Mucosa of rectum (tissue), 2 donors: ENCODE measurements at regions not wholly inside any gene's neighbourhood (a gene's known extent, or its start where the extent isn't known, plus 50 kb on each side); places are given as distances from the start of the nearest gene placed in this dataset.

ENCODE experiments used
- H3K27ac ChIP-seq, 2 donors: one replicate each; pipeline ENCODE4 v1.7.0; 2013; ENCODE audit warnings: inconsistent platforms in 2 of 2, low read depth in 2 of 2, low read length in 2 of 2
- H3K27me3 ChIP-seq, 2 donors: one replicate each; pipeline ENCODE4 v1.7.0; 2013; ENCODE audit warnings: low read length in 2 of 2; ENCODE audit not compliant: control insufficient read depth in 2 of 2, insufficient read depth in 2 of 2
- H3K36me3 ChIP-seq, 2 donors: one replicate each; pipeline ENCODE4 v1.7.0; 2013; ENCODE audit warnings: low read length in 2 of 2; ENCODE audit not compliant: control insufficient read depth in 2 of 2, insufficient read depth in 2 of 2
- H3K4me1 ChIP-seq, 2 donors: one replicate each; pipeline ENCODE4 v1.7.0; 2013; ENCODE audit warnings: low read length in 2 of 2, mild to moderate bottlenecking in 1 of 2; ENCODE audit not compliant: control insufficient read depth in 2 of 2, insufficient read depth in 2 of 2
- H3K4me3 ChIP-seq, 2 donors: one replicate each; pipeline ENCODE4 v1.7.0; 2013; ENCODE audit warnings: low read length in 2 of 2
- H3K9ac ChIP-seq, 2 donors: one replicate each; pipeline ENCODE4 v1.7.0; 2013; ENCODE audit warnings: low read length in 2 of 2, low read depth in 1 of 2, mild to moderate bottlenecking in 1 of 2
- H3K9me3 ChIP-seq, 2 donors: one replicate each; pipeline ENCODE4 v1.7.0; 2013; ENCODE audit warnings: low read length in 2 of 2; ENCODE audit not compliant: control insufficient read depth in 2 of 2
- donor health status: healthy.
- donor health status: Normal muscosa, but diverticular disease.

- no peaks in the 10 kb centered on the region for H3K4me1 ChIP-seq
- no peaks in the 10 kb centered on the region for H3K27me3 ChIP-seq
- H3K4me3 ChIP-seq = no peak overlapping the region
- H3K9me3 ChIP-seq = peaks cover 0 to 3% of the 10 kb centered on the region in 2 donors
- H3K36me3 ChIP-seq = no peaks in the 10 kb centered on the region
- H3K27ac ChIP-seq = no peak overlapping the region
- no peak overlapping the region for H3K9ac ChIP-seq
Measured at GRCh38 chr15:81442454-81442853, 68.4 kb upstream of the TMC3 start.

GRCh38 chr15:81434851-81435250 lies 60.8 kb upstream of the TMC3 start:
- H3K36me3 ChIP-seq = no peaks in the 10 kb centered on the region
- H3K9me3 ChIP-seq = no peaks in the 10 kb centered on the region
- no peak overlapping the region for H3K9ac ChIP-seq
- H3K4me3 ChIP-seq = no peak overlapping the region
- no peak overlapping the region for H3K27ac ChIP-seq
- H3K27me3 ChIP-seq = no peaks in the 10 kb centered on the region
- H3K4me1 ChIP-seq = no peaks in the 10 kb centered on the region

GRCh38 chr15:81433462-81433861 lies 59.4 kb upstream of the TMC3 start:
- H3K27me3 ChIP-seq = no peaks in the 10 kb centered on the region
- H3K9ac ChIP-seq = no peak overlapping the region
- no peak overlapping the region for H3K4me3 ChIP-seq
- no peaks in the 10 kb centered on the region for H3K9me3 ChIP-seq
- no peaks in the 10 kb centered on the region for H3K36me3 ChIP-seq
- H3K4me1 ChIP-seq = no peaks in the 10 kb centered on the region
- no peak overlapping the region for H3K27ac ChIP-seq

- no peak overlapping the region for H3K4me3 ChIP-seq
Measured at GRCh38 chr15:81432179-81432578, 58.2 kb upstream of the TMC3 start.

GRCh38 chr15:81427176-81427575 lies 53.2 kb upstream of the TMC3 start:
- Histone ChIP-seq H3K27me3 (no peaks in the 10 kb centered on the region), H3K9ac (no peak overlapping the region), H3K4me1 (no peaks in the 10 kb centered on the region), H3K4me3 (no peak overlapping the region), H3K27ac (no peak overlapping the region), H3K9me3 (no peaks in the 10 kb centered on the region), H3K36me3 (no peaks in the 10 kb centered on the region)

More at GRCh38 chr15:81432179-81432578, 58.2 kb upstream of the TMC3 start:
- Histone ChIP-seq H3K27ac (no peak overlapping the region), H3K9me3 (no peaks in the 10 kb centered on the region), H3K36me3 (no peaks in the 10 kb centered on the region), H3K4me1 (no peaks in the 10 kb centered on the region), H3K9ac (no peak overlapping the region), H3K27me3 (no peaks in the 10 kb centered on the region)

GRCh38 chr15:81425905-81426304 lies 51.9 kb upstream of the TMC3 start:
- H3K27ac ChIP-seq = no peak overlapping the region

More at GRCh38 chr15:81425905-81426304, 51.9 kb upstream of the TMC3 start:
- Histone ChIP-seq H3K4me1 (no peaks in the 10 kb centered on the region), H3K9ac (no peak overlapping the region), H3K9me3 (no peaks in the 10 kb centered on the region), H3K4me3 (no peak overlapping the region), H3K27me3 (no peaks in the 10 kb centered on the region), H3K36me3 (no peaks in the 10 kb centered on the region)
